ENCODE measurements at regions not wholly inside any gene's neighbourhood (a gene's known extent, or its start where the extent isn't known, plus 50 kb on each side); places are given as distances from the start of the nearest gene placed in this dataset.

- no peak for DNase-seq (ENCODE audit: low read depth)
These were observed 186.6 kb upstream of the ROPN1 start for GRCh38 chr3:124178531-124178930.

GRCh38 chr3:124200407-124200806 is 208.5 kb upstream of the ROPN1 start:
- no peak for DNase-seq (ENCODE audit: low read depth)

GRCh38 chr3:124201226-124201625 is 209.3 kb upstream of the ROPN1 start:
- DNase-seq (ENCODE audit: low read depth), result no peak

- no peak for DNase-seq (ENCODE audit: low read depth)
These were observed 209.9 kb upstream of the ROPN1 start for GRCh38 chr3:124201786-124202185.

- no peak for DNase-seq (ENCODE audit: low read depth)
These were observed 210.8 kb upstream of the ROPN1 start for GRCh38 chr3:124202754-124203153.

DNA sequence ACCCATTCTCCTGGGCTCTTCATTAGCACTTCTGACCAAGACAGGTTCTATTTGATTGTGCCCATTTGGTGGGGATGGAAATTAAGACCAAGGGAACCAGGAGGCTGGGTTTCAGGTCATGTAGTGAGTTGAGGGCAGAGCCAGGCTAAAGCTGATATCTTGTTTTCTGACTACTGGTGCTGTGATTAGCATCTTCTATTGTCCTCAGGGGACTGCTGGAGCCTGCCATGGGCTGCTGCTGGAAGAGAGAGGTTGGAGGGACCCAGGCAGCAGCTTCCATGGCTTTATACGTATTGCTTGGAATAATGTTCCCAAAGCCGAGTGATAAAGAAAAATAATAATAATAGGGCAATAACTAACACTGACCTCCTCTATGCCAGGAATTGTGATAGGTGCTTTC is 211.4 kb upstream of the ROPN1 start:
- no peak for DNase-seq (ENCODE audit: low read depth)

DNA sequence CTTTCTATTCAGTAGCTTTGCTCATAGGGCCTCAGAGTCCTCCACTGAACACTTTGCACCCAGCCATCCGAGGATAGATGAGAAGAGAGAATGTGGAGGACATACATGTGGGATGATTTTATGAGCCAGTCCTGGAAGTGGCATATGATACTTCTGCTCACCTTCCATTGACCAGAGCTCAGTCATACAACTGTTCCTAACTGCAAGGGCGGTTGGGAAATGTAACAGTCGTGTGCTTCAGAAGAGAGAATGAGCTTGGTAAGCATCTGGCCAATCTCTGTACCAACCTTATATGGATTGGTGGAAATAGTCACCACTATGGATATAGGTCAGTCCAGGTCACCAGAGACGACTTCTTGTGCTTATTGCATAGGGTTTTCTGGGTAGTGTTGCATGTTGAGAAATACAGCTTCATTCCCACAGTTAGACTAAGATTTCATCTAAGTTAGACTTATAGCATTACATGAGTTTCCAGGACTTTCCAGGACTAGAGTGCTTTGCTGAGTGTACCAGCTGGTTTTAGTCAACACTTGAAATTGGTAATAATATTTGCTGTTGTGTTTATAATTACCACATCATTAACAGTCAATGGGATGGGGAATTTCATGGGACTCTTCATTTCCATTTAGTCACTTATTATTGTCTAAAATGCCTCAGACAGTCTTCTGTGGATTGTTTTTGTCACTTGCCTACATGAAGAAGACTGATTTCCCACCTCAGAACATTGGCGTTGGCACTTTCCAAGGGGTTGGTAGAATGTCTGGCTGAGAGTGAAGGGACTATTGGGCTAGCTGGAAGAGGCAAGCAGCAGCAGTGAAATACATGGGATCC is 214.5 kb upstream of the ROPN1 start:
- DNase-seq (ENCODE audit: low read depth), result no peak

DNA sequence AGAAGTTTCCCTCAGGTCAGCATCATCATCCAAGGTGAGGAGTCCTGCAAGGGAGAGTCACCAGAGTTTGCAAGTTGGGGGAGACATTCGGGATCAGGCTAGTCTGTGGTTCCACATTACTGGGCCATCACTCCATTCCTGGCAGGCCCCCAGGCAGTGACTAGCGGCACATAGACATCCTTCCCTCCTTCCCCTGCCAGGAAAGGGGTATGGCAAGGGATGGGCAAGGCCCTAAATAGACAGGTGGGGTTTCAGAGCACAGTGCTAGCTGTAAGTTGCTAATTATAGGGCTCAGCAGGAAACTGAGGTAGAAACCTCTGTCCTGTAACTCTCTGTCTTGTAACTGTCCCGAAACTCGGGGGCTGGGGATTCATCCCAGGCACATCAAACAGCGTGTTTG is 215.2 kb upstream of the ROPN1 start:
- no peak for DNase-seq (ENCODE audit: low read depth)

DNA sequence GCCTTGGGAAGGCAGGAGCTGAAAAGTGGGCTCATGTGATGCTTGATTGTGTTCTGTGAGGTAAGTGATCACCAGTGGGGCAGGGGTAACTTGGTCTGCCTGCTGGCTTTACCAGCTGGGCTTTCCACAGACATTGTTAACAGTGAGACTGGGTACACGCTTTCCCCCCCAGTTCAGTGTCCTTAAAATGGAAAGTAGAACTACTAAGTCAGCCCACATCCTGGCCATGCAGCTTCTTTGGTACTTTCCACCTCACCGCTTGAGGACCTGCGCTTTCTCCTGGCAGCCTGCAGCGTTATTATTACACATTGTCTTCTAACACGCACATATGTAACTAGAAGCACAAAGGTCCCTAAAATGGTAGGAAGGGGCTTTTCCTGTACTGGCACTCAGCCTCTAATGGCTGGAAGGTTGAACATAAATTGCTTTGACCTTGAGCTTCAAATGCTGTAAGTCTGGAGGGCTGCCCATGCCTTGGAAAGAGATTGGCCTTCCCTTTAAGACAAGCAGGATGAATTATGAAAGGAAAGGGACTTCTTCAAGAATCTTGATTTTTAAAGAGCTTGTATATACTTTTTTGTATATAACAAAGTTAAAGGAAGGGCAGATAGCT is 216.1 kb upstream of the ROPN1 start:
- DNase-seq (ENCODE audit: low read depth), result no peak

GRCh38 chr3:124209426-124209825 is 217.5 kb upstream of the ROPN1 start:
- DNase-seq (ENCODE audit: low read depth), result no peak

- no peak for DNase-seq (ENCODE audit: low read depth)
These were observed 219.0 kb upstream of the ROPN1 start for GRCh38 chr3:124210899-124211298.

- no peak for DNase-seq (ENCODE audit: low read depth)
These were observed 221.7 kb upstream of the ROPN1 start for GRCh38 chr3:124213641-124214040.

- DNase-seq (ENCODE audit: low read depth), result no peak
These were observed 225.6 kb upstream of the ROPN1 start for GRCh38 chr3:124217542-124217941.

GRCh38 chr3:124221422-124221821 is 229.5 kb upstream of the ROPN1 start:
- DNase-seq (ENCODE audit: low read depth), result no peak

GRCh38 chr3:124223853-124224252 is 231.9 kb upstream of the ROPN1 start:
- no peak for DNase-seq (ENCODE audit: low read depth)

DNA sequence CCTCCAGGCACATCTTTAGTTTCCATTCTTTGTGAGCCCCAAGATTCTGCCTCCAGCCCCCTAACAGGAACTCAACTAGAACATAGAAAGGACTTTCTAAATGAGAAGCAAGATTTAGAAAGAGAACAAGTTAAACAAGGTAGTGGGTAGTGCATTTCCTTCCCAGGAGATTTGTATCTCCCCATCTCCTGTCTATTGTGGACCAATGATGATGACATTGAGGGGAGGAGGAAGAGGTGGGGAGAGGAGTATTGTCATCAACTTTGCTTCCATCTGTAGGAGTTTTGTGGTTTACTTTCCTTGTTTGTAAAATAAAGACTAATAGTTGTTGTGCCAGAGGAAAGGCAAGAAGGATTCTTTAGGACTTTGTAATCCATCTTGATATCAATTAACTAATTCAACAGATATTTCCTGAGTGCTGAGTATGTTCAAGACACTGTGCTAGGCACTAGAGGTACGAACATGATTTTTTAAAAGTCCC is 235.3 kb upstream of the ROPN1 start:
- DNase-seq (ENCODE audit: low read depth), result no peak

DNA sequence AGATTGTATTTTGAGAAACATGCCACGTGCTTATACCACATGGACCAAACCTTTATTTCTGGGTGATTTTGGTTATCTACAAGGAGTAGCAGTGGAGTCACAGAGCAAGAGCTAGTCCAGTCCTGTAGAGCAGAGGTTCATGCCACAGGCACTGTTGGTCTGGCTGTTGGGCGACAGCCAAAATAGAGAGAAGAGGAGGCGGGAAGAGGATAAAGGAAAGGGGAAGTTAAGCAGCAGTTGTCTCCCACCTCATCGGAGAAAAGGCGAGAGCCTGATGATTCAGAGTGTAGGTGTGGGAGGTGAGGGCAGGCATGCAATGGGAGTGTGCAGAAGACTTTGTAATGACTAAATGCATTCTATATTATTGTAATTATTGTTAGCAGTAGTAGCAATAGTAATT is 237.5 kb upstream of the ROPN1 start:
- DNase-seq (ENCODE audit: low read depth), result no peak

- DNase-seq (ENCODE audit: low read depth), result no peak
These were observed 237.9 kb upstream of the ROPN1 start for GRCh38 chr3:124229836-124230235.

DNA sequence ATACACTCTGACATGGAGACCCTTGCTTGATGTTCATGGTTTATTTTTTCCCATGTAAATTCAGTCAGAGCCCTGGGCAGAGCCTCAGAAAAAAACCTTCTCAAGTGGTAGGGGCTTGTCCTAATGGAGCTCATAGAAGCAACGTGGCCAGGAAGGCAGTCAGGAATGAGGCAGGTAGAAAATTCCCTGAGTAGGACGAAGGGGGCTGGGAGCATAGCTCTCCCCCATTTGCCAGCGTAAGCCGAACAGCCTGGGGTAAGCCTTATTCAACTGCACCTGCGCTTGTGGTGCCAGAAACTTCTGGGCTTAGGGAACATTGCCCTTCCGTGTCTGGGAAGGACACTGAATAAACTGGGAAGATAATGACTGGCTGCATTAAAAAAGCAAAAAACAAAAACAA is 238.5 kb upstream of the ROPN1 start:
- no peak for DNase-seq (ENCODE audit: low read depth)

DNA sequence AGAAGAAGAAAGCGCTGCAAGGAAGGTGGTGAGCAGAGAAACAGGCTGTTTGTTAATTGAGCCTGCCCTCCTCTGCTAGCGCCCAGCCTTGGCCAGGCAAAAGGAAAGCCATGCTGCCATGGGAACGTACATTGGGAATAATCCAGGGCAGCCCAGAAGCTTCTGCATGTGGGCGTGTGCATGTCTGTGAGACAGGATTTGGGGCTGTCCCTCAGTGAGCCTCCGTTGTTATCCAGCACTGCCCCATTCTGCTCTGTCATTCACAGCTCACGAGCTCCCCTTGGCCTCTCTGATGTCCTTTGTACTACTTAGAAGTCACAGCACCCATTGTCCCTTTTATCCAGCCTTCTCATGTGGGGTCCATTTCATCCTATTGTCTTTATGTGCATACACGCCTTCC is 239.1 kb upstream of the ROPN1 start:
- DNase-seq (ENCODE audit: low read depth), result no peak

GRCh38 chr3:124234852-124235252 is 242.9 kb upstream of the ROPN1 start:
- no peak for DNase-seq (ENCODE audit: low read depth)

DNA sequence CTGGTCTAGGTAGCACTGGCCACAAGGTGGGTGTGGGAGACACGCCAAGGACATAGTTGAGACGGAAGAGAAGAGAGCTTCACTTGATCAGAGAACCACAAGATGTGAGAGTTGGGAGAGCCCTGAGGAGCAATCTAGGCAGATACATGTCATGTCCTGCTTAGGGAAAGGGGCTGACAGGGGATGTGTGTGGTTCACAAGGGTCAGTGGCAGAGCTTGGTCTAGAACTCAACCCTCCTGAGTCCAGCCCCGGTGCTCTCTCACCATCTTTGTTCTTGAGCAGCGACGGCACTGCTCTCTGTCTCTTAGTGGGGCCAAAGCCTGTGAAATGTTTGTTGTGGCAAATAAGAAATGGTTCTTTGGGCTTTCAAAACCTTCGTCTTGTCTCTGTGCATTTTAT is 243.5 kb upstream of the ROPN1 start:
- no peak for DNase-seq (ENCODE audit: low read depth)

DNA sequence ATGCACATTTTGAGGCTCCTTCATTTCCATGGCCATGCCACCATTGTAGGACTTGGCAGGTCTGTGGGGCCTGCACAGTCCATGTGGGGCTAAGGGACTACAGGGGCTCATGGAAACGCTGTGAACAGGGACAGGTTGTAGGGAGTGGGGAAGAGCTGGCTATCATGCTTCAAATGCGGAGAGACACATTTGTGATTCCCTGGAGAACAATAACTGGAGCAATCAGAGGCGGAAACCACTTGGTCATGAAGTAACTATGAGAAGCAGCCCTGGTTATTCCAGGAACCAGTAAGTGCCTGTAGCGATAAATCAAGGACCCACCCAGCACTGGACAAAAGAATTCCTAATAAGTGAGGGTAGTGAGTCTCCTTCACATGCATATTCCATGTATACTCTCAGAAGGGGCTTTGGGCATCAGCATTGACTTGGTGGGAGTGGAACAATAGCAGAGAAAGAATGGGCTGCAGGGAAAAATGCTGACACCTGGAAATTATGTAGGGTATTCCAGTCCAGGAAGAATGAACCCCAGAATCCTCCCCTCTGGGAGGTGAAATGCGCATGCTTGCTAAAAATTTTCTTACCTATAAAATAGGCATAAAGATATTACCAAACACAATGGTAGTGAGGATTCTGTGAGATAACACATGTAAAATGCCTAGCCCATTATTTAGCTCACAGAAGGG is 251.4 kb upstream of the ROPN1 start:
- no peak for DNase-seq (ENCODE audit: low read depth)

All from stimulated activated CD8-positive, alpha-beta memory T cell treated with anti-CD3 and anti-CD28 coated beads, Interleukin-7, amount 100 ng/mL, for 24 hours (primary cell).